A549 (cell line): ENCODE measurements at regions not wholly inside any gene's neighbourhood (a gene's known extent, or its start where the extent isn't known, plus 50 kb on each side); places are given as distances from the start of the nearest gene placed in this dataset.

ENCODE experiments used
- EHF ChIP-seq: fragments of 250-450 bp; sonication (Bioruptor Pico); IDR thresholded peaks from 2 replicates; pipeline ENCODE4 v1.5.0; 2020; ENCODE audit warnings: mild to moderate bottlenecking
- HDAC2 ChIP-seq: fragments of 200-600 bp; sonication (generic); IDR thresholded peaks from 2 replicates; pipeline ENCODE4 v1.6.1; 2016
- KDM5A ChIP-seq: fragments of 200-600 bp; sonication (generic); IDR thresholded peaks from 2 replicates; pipeline ENCODE4 v1.6.1; 2016; ENCODE audit warnings: antibody characterized with exemption, mild to moderate bottlenecking
- POLR2A ChIP-seq: IDR thresholded peaks from 2 replicates; pipeline ENCODE4 v1.6.1; 2012; ENCODE audit warnings: mild to moderate bottlenecking, low read length
- POLR2AphosphoS2 ChIP-seq: conservative IDR thresholded peaks from 2 replicates; pipeline ENCODE4 v1.6.1; 2012; ENCODE audit warnings: low read length, improper control_type of control experiment, inconsistent platforms
- RAD21 ChIP-seq, 2 experiments: fragments of >200 bp in 1 of 2; sonication (Bioruptor Twin) in 1 of 2; formaldehyde crosslinking in 1 of 2; IDR thresholded peaks in 1 of 2; conservative IDR thresholded peaks in 1 of 2; 2 replicates in 1 of 2; 3 replicates in 1 of 2; pipeline ENCODE4 v1.6.1; 2012 to 2018; ENCODE audit warnings: inconsistent platforms in 1 of 2
- RCOR1 ChIP-seq: fragments of 150-350 bp; IDR thresholded peaks from 2 replicates; pipeline ENCODE4 v1.6.1; 2014; ENCODE audit warnings: antibody characterized with exemption, low read length, low read depth
- RFX5 ChIP-seq: fragments of 450-650 bp; IDR thresholded peaks from 2 replicates; pipeline ENCODE4 v1.7.1; 2014; ENCODE audit warnings: antibody characterized with exemption, mild to moderate bottlenecking, moderate library complexity
- TFCP2L1 ChIP-seq: fragments of 250-450 bp; sonication (Bioruptor Pico); IDR thresholded peaks from 2 replicates; pipeline ENCODE4 v1.5.0; 2021; ENCODE audit warnings: mild to moderate bottlenecking
- TP53 ChIP-seq: fragments of 250-450 bp; sonication (Bioruptor Pico); IDR thresholded peaks from 2 replicates; pipeline ENCODE4 v1.5.0; 2021; ENCODE audit warnings: mild to moderate bottlenecking, moderate library complexity
- ZSCAN20 ChIP-seq: fragments of 250-450 bp; sonication (Bioruptor Pico); IDR thresholded peaks from 2 replicates; pipeline ENCODE4 v1.8.0; 2022; ENCODE audit warnings: mild to moderate bottlenecking, moderate library complexity
- TF ChIP-seq, protein P1 (sequence below): fragments of >200 bp; sonication (Bioruptor Twin); formaldehyde crosslinking; IDR thresholded peaks from 3 replicates; pipeline ENCODE4 v1.5.1; 2016

- TF ChIP-seq, protein P1, sequence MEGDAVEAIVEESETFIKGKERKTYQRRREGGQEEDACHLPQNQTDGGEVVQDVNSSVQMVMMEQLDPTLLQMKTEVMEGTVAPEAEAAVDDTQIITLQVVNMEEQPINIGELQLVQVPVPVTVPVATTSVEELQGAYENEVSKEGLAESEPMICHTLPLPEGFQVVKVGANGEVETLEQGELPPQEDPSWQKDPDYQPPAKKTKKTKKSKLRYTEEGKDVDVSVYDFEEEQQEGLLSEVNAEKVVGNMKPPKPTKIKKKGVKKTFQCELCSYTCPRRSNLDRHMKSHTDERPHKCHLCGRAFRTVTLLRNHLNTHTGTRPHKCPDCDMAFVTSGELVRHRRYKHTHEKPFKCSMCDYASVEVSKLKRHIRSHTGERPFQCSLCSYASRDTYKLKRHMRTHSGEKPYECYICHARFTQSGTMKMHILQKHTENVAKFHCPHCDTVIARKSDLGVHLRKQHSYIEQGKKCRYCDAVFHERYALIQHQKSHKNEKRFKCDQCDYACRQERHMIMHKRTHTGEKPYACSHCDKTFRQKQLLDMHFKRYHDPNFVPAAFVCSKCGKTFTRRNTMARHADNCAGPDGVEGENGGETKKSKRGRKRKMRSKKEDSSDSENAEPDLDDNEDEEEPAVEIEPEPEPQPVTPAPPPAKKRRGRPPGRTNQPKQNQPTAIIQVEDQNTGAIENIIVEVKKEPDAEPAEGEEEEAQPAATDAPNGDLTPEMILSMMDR, result no peak
- TF ChIP-seq KDM5A (no peak), EHF (no peak), ZSCAN20 (no peak), HDAC2 (no peak), RCOR1 (no peak), TP53 (CRISPR knock-in tag) (no peak), POLR2A (no peak), POLR2AphosphoS2 (no peak), RAD21 (conservative IDR thresholded peaks at IDR 0.05 in 1 of 2, IDR thresholded peaks at IDR 0.05 in 1 of 2) (no peak), RFX5 (no peak), TFCP2L1 (CRISPR knock-in tag) (no peak)
These were observed 65.3 kb upstream of the CNEP1R1 start for GRCh38 chr16:49959552-49960277.
